ENCODE measurements at regions not wholly inside any gene's neighbourhood (a gene's known extent, or its start where the extent isn't known, plus 50 kb on each side); places are given as distances from the start of the nearest gene placed in this dataset.
"Not testable (repeated sequence)": the region's sequence is repeated elsewhere in the genome, so short reads cannot be mapped to it uniquely, and the experiment has no call there.

GRCh38 chr10:71099731-71100361, 112.5 kb upstream of the UNC5B start:
- no peak for TF ChIP-seq CTCF (conservative IDR thresholded peaks at IDR 0.05; ENCODE audit: low read depth, low read length)
- H3K4me3 ChIP-seq (ENCODE audit: low read depth, low read length) = no peak overlapping the region
- DNase-seq (ENCODE audit: low read depth) = no peak

- H3K4me3 ChIP-seq (ENCODE audit: low read depth, low read length) = no peak overlapping the region
- TF ChIP-seq CTCF (conservative IDR thresholded peaks at IDR 0.05; ENCODE audit: low read depth, low read length) = no peak
- DNase-seq (ENCODE audit: low read depth) = no peak
These were observed 108.4 kb upstream of the UNC5B start for GRCh38 chr10:71103961-71104360.

GRCh38 chr10:71106151-71106550, 106.2 kb upstream of the UNC5B start:
- not testable (repeated sequence) for H3K4me3 ChIP-seq (ENCODE audit: low read depth, low read length); DNase-seq (ENCODE audit: low read depth)

- not testable (repeated sequence) for DNase-seq (ENCODE audit: low read depth); H3K4me3 ChIP-seq (ENCODE audit: low read depth, low read length)
These were observed 105.3 kb upstream of the UNC5B start for GRCh38 chr10:71107117-71107516.

- H3K4me3 ChIP-seq (ENCODE audit: low read depth, low read length); DNase-seq (ENCODE audit: low read depth): not testable (repeated sequence)
These were observed 104.3 kb upstream of the UNC5B start for GRCh38 chr10:71108042-71108441.

GRCh38 chr10:71112138-71112785, 100.1 kb upstream of the UNC5B start:
- DNase-seq (ENCODE audit: low read depth) = no peak
- TF ChIP-seq CTCF (conservative IDR thresholded peaks at IDR 0.05; ENCODE audit: low read depth, low read length) = no peak

GRCh38 chr10:71116426-71116825, 95.9 kb upstream of the UNC5B start:
- H3K4me3 ChIP-seq (ENCODE audit: low read depth, low read length) = no peak overlapping the region
- no peak for TF ChIP-seq CTCF (conservative IDR thresholded peaks at IDR 0.05; ENCODE audit: low read depth, low read length)
- DNase-seq (ENCODE audit: low read depth) = no peak

More at GRCh38 chr10:71112138-71112785, 100.1 kb upstream of the UNC5B start:
- H3K4me3 ChIP-seq (ENCODE audit: low read depth, low read length) = no peak overlapping the region

GRCh38 chr10:71117589-71117988, 94.8 kb upstream of the UNC5B start:
- not testable (repeated sequence) for DNase-seq (ENCODE audit: low read depth); H3K4me3 ChIP-seq (ENCODE audit: low read depth, low read length)

- no peak for TF ChIP-seq CTCF (conservative IDR thresholded peaks at IDR 0.05; ENCODE audit: low read depth, low read length)
- no peak for DNase-seq (ENCODE audit: low read depth)
- no peak overlapping the region for H3K4me3 ChIP-seq (ENCODE audit: low read depth, low read length)
These were observed 89.3 kb upstream of the UNC5B start for GRCh38 chr10:71123023-71123422.
